Transverse colon (tissue), 4 donors: ENCODE measurements at regions not wholly inside any gene's neighbourhood (a gene's known extent, or its start where the extent isn't known, plus 50 kb on each side); places are given as distances from the start of the nearest gene placed in this dataset.

ENCODE experiments used
- POLR2A ChIP-seq: fragments of 450-650 bp; IDR thresholded peaks from one replicate; pipeline ENCODE4 v1.6.1; 2016; ENCODE audit warnings: antibody characterized with exemption, mild to moderate bottlenecking, moderate library complexity
- POLR2AphosphoS5 ChIP-seq, 3 donors: sonication (generic); formaldehyde crosslinking; IDR thresholded peaks; one replicate each; pipeline ENCODE4 v1.6.1; 2016; ENCODE audit warnings: antibody characterized with exemption in 3 of 3
- TF ChIP-seq, protein P1 (sequence below), 5 experiments: fragments of 200-600 bp in 3 of 5; fragments of 450-650 bp in 2 of 5; sonication (generic) in 3 of 5; IDR thresholded peaks; 1 replicate in 2 of 5; 2 replicates in 3 of 5; pipeline ENCODE4 v1.5.1; 2016 to 2017; ENCODE audit warnings: antibody characterized with exemption in 5 of 5, inconsistent platforms in 3 of 5, mild to moderate bottlenecking in 2 of 5, moderate library complexity in 1 of 5

- TF ChIP-seq POLR2A: no peak
- TF ChIP-seq, protein P1, sequence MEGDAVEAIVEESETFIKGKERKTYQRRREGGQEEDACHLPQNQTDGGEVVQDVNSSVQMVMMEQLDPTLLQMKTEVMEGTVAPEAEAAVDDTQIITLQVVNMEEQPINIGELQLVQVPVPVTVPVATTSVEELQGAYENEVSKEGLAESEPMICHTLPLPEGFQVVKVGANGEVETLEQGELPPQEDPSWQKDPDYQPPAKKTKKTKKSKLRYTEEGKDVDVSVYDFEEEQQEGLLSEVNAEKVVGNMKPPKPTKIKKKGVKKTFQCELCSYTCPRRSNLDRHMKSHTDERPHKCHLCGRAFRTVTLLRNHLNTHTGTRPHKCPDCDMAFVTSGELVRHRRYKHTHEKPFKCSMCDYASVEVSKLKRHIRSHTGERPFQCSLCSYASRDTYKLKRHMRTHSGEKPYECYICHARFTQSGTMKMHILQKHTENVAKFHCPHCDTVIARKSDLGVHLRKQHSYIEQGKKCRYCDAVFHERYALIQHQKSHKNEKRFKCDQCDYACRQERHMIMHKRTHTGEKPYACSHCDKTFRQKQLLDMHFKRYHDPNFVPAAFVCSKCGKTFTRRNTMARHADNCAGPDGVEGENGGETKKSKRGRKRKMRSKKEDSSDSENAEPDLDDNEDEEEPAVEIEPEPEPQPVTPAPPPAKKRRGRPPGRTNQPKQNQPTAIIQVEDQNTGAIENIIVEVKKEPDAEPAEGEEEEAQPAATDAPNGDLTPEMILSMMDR (IDR thresholded peaks at IDR 0.05): no peak
- no peak for TF ChIP-seq POLR2AphosphoS5 (IDR thresholded peaks at IDR 0.05)
Observed at GRCh38 chr5:72562717-72563116, 55.5 kb upstream of the ZNF366 start.
